Prostate gland (tissue), 2 donors: ENCODE measurements at regions not wholly inside any gene's neighbourhood (a gene's known extent, or its start where the extent isn't known, plus 50 kb on each side); places are given as distances from the start of the nearest gene placed in this dataset.

Experiments used
- DNase-seq: peaks from one replicate; pipeline ENCODE4 v3.0.0-alpha.2; 2019; ENCODE audit warnings: low spot score
- H3K27ac ChIP-seq, 2 donors: fragments of 200-600 bp; sonication (generic); 2 replicates each; pipeline ENCODE4 v1.5.1; 2017 to 2019
- H3K27me3 ChIP-seq: fragments of 200-600 bp; sonication (generic); replicated peaks from 2 replicates; pipeline ENCODE4 v1.5.1; 2019; ENCODE audit not compliant: insufficient read depth
- H3K36me3 ChIP-seq, 2 donors: fragments of 200-600 bp; sonication (generic); 1 replicate in 1 of 2; 2 replicates in 1 of 2; pipeline versions ENCODE4 v1.5.1 to v1.8.1; 2017 to 2019
- H3K4me1 ChIP-seq: fragments of 200-600 bp; sonication (generic); replicated peaks from 2 replicates; pipeline ENCODE4 v1.5.1; 2019
- H3K4me3 ChIP-seq, 2 donors: fragments of 200-600 bp; sonication (generic); 2 replicates each; pipeline ENCODE4 v1.5.1; 2017 to 2019
- H3K9me3 ChIP-seq: fragments of 200-600 bp; sonication (generic); 2 replicates; pipeline ENCODE4 v1.5.1; 2017
- POLR2A ChIP-seq: fragments of 450-650 bp; IDR thresholded peaks from one replicate; pipeline ENCODE4 v1.6.1; 2016; ENCODE audit warnings: antibody characterized with exemption, mild to moderate bottlenecking
- POLR2AphosphoS5 ChIP-seq: sonication (generic); formaldehyde crosslinking; IDR thresholded peaks from one replicate; pipeline ENCODE4 v1.6.1; 2017; ENCODE audit warnings: antibody characterized with exemption
- WGBS: methylation state at CpG from one replicate; pipeline ENCODE4 v1.1.5; 2018; 5-methylcytosine and 5-hydroxymethylcytosine counted together
- intact Hi-C: fragments of 100-400 bp; cut with DNase I; formaldehyde crosslinking; loops from one replicate; pipeline ENCODE4 v1.14.2; 2022
- TF ChIP-seq, protein P1 (sequence below), 4 experiments: fragments of 200-600 bp in 2 of 4; fragments of 450-650 bp in 2 of 4; sonication (generic) in 2 of 4; IDR thresholded peaks; 1 replicate in 3 of 4; 2 replicates in 1 of 4; pipeline ENCODE4 v1.5.1; 2016 to 2019; ENCODE audit warnings: antibody characterized with exemption in 4 of 4, mild to moderate bottlenecking in 2 of 4, moderate library complexity in 2 of 4

DNA sequence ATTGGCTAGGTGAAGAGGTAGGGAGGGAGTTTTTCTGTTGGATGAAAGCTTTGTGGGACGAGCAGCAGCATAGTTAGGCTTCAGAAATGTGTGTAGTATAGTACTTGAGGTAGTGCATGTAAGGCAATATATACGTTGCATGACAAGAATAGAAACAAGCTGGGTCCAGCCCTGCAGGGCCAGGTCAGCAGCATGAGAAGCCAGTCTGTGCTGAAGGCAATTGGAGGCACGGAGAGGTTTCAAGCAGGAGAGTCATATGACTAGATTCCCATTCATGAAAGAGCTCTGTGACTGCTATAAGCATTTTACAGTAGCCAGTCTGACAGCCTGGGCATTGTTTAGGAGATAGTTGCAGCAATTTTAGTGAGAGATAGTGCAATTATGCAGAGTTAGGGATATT, 84.2 kb upstream of the DSCAM start:
- H3K4me3 ChIP-seq, result no peak overlapping the region
- DNase-seq, result no peak
- no peaks in the 10 kb centered on the region for H3K9me3 ChIP-seq
- TF ChIP-seq POLR2A (no peak), POLR2AphosphoS5 (no peak)
- TF ChIP-seq, protein P1, sequence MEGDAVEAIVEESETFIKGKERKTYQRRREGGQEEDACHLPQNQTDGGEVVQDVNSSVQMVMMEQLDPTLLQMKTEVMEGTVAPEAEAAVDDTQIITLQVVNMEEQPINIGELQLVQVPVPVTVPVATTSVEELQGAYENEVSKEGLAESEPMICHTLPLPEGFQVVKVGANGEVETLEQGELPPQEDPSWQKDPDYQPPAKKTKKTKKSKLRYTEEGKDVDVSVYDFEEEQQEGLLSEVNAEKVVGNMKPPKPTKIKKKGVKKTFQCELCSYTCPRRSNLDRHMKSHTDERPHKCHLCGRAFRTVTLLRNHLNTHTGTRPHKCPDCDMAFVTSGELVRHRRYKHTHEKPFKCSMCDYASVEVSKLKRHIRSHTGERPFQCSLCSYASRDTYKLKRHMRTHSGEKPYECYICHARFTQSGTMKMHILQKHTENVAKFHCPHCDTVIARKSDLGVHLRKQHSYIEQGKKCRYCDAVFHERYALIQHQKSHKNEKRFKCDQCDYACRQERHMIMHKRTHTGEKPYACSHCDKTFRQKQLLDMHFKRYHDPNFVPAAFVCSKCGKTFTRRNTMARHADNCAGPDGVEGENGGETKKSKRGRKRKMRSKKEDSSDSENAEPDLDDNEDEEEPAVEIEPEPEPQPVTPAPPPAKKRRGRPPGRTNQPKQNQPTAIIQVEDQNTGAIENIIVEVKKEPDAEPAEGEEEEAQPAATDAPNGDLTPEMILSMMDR (IDR thresholded peaks at IDR 0.05), result no peak
- no peaks in the 10 kb centered on the region for H3K4me1 ChIP-seq
- intact Hi-C loops, result no loop called here
- H3K27me3 ChIP-seq, result no peaks in the 10 kb centered on the region
- no peaks in the 10 kb centered on the region for H3K36me3 ChIP-seq
- 68% methylated on average over 3 of the region's 3 CpGs for whole genome bisulfite sequencing
- H3K27ac ChIP-seq, result no peak overlapping the region

DNA sequence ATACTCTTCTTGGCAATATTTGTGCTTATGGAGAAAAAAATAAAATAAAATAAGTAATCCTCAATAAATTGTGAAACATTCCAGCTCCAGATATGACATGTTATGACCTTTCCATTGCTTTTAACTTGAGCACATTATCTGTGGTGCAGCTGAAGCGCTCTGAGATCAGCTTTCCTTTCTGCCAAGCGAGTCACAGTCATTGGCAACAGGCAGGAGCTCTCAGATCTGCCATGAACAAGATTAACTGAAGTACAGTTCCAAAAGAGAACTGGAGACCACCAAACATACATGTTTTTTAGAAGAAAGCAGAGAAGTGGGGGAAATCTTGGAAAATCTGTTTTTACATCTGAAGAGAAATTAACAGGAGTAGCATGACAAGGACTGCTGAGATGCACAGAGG, 89.2 kb upstream of the DSCAM start:
- no peak for DNase-seq
- Histone ChIP-seq H3K4me3 (no peak overlapping the region), H3K27me3 (no peaks in the 10 kb centered on the region), H3K27ac (no peak overlapping the region), H3K36me3 (no peaks in the 10 kb centered on the region), H3K4me1 (no peaks in the 10 kb centered on the region), H3K9me3 (no peaks in the 10 kb centered on the region)
- intact Hi-C loops, result no loop called here
- TF ChIP-seq POLR2A (no peak), POLR2AphosphoS5 (no peak)
- TF ChIP-seq, protein P1 (IDR thresholded peaks at IDR 0.05), result no peak
- WGBS, result 94% methylated on average over 2 of the region's 2 CpGs

DNA sequence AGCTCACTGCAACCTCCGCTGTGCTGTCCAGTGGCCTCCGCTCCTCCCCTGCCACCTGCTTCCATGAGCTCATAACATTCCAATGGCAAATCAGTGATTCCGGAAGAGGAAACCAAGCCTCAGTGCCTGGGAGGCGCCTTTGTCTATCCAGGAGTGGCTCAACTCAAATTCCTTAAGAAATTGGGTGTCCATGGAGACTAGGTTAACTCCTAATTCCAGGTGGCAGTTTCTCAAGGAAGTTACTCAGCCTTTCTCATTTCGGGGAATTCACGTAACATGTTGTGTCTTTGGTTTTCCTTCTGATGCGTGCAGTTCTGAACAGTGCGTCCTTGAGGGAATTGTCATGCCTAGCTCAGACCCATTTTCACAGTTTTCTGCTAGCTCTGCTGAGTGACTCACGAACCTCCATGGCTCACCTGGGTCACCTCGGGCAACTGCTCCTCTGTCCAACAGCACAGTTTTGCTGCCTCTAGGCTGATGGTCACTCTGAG, 89.9 kb upstream of the DSCAM start:
- no peak overlapping the region for H3K27ac ChIP-seq
- no peak overlapping the region for H3K4me3 ChIP-seq
- intact Hi-C loops, result no loop called here
- no peak for DNase-seq
- TF ChIP-seq POLR2AphosphoS5 (no peak), POLR2A (no peak)
- TF ChIP-seq, protein P1 (IDR thresholded peaks at IDR 0.05), result no peak
- WGBS, result 85% methylated on average over 10 of the region's 10 CpGs
- H3K4me1 ChIP-seq, result no peaks in the 10 kb centered on the region
- H3K27me3 ChIP-seq, result no peaks in the 10 kb centered on the region
- no peaks in the 10 kb centered on the region for H3K9me3 ChIP-seq
- H3K36me3 ChIP-seq, result no peaks in the 10 kb centered on the region

DNA sequence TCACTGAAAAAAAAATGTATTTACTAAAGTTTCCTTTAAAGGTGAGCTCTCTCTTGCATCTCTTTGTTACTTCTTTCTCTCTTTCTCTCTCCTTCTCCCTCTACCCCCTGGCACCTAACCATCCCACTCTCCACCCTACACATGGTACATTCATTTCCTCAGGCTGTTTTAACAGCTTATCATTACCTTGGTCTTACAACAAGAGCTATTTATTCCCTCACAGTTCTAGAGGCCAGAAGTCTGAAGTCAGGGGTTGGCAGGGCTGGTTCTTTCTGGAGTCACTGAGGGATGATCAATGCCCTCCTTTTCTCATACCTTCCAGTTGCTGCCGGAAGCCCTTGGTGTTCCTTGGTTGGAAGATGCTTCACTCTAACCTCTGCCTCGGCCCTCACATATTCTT, 91.1 kb upstream of the DSCAM start:
- Histone ChIP-seq H3K36me3 (no peaks in the 10 kb centered on the region), H3K27me3 (no peaks in the 10 kb centered on the region), H3K27ac (no peak overlapping the region), H3K4me3 (no peak overlapping the region), H3K9me3 (no peaks in the 10 kb centered on the region), H3K4me1 (no peaks in the 10 kb centered on the region)
- intact Hi-C loops, result no loop called here
- DNase-seq, result no peak
- 93% methylated on average over 2 of the region's 2 CpGs for WGBS
- TF ChIP-seq, protein P1 (IDR thresholded peaks at IDR 0.05), result no peak
- TF ChIP-seq POLR2AphosphoS5 (no peak), POLR2A (no peak)

DNA sequence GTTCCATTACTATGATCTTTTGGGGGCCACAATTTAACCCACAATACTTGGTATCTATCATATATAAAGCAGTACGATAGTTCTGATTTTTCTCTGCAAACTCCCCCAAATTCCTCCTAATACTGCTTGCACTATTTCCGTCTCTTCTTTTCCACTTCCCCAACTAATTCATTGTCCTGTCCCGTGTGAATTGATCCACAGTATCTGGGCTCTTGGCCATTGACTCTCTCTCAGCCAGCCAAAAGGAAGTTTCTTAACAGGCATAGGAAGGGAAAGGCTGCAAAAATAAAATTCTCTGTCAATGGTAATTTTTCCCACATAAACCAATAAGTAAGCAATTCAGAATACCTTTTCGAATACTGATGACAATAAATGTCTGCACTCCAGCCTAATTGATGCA, 91.7 kb upstream of the DSCAM start:
- H3K9me3 ChIP-seq, result no peaks in the 10 kb centered on the region
- WGBS, result 71% methylated on average over 4 of the region's 4 CpGs
- H3K4me1 ChIP-seq, result no peaks in the 10 kb centered on the region
- H3K27me3 ChIP-seq, result no peaks in the 10 kb centered on the region
- no peak for DNase-seq
- no peak overlapping the region for H3K4me3 ChIP-seq
- TF ChIP-seq, protein P1 (IDR thresholded peaks at IDR 0.05), result no peak
- TF ChIP-seq POLR2A, result no peak
- no peak for TF ChIP-seq POLR2AphosphoS5
- H3K36me3 ChIP-seq, result no peaks in the 10 kb centered on the region
- H3K27ac ChIP-seq, result no peak overlapping the region
- intact Hi-C loops, result no loop called here
